GM20000 (cell line): ENCODE measurements at regions not wholly inside any gene's neighbourhood (a gene's known extent, or its start where the extent isn't known, plus 50 kb on each side); places are given as distances from the start of the nearest gene placed in this dataset.

ENCODE experiments used
- DNase-seq: peaks from one replicate; pipeline ENCODE4 v3.0.0; 2012; ENCODE audit warnings: low spot score
- TF ChIP-seq, protein P1 (sequence below): IDR thresholded peaks from 2 replicates; pipeline ENCODE4 v1.5.1; 2012; ENCODE audit warnings: mild to moderate bottlenecking, control low read depth; ENCODE audit errors: extremely low read depth, missing control alignments

DNA sequence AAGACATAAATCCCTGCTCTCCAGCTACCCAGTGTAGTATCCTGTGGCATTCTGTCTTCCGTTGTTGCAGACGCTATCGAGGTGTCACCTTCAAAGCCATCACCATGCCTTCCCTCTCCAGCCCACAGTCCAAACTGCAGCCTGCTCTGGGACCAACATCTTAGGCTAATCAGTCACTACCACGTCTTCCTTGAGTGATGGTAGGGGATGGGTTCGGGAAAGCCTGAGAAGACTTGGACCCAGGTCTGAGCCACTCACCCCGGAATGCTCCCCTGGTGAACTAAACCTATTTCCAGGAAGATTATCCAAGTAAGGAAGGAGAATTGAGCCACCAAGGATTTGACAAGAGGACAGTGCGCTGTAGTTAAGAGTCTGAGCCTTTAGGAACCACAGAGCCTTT, 52.9 kb upstream of the IRX1 start:
- no peak for DNase-seq
- TF ChIP-seq, protein P1, sequence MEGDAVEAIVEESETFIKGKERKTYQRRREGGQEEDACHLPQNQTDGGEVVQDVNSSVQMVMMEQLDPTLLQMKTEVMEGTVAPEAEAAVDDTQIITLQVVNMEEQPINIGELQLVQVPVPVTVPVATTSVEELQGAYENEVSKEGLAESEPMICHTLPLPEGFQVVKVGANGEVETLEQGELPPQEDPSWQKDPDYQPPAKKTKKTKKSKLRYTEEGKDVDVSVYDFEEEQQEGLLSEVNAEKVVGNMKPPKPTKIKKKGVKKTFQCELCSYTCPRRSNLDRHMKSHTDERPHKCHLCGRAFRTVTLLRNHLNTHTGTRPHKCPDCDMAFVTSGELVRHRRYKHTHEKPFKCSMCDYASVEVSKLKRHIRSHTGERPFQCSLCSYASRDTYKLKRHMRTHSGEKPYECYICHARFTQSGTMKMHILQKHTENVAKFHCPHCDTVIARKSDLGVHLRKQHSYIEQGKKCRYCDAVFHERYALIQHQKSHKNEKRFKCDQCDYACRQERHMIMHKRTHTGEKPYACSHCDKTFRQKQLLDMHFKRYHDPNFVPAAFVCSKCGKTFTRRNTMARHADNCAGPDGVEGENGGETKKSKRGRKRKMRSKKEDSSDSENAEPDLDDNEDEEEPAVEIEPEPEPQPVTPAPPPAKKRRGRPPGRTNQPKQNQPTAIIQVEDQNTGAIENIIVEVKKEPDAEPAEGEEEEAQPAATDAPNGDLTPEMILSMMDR, result no peak

DNA sequence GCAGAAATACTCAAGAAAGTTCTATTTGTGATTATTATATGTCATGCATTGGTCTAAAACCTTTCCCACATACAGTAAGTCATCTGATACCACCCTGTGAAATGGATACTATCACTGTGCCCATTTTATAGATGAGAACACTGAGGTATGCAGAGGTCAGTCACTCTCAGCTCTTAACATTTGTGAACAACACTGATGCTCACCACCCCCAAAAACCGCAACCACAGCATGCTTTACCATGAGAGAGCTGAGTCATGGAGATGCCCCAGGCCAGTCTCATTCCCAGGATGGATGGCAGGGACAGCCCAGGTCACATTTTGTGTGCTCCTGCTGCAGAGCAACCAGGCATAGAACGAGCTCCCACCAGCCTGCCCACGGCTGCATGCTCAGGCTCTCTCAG, 53.5 kb upstream of the IRX1 start:
- TF ChIP-seq, protein P1, result no peak
- DNase-seq, result no peak

DNA sequence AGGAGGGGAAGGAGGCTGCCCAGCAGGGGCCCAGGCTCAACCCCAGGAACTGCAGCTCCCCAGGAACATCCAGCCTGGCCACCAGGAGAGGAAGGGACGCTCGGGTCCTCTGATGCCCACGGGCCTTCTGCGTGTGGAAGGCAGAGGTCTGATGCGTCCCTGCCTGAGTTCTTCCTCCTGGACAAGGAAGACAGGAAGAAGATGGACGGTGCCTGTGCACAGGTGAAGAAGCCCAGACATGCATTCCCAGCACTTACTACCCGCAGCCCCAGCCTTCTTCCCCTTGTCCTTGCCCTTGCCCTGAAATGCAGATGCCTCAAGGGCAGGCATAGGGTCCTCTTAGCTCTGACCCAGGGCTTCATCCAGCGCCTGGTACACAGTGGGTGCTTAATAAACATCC, 56.7 kb upstream of the IRX1 start:
- no peak for DNase-seq
- TF ChIP-seq, protein P1, result no peak

DNA sequence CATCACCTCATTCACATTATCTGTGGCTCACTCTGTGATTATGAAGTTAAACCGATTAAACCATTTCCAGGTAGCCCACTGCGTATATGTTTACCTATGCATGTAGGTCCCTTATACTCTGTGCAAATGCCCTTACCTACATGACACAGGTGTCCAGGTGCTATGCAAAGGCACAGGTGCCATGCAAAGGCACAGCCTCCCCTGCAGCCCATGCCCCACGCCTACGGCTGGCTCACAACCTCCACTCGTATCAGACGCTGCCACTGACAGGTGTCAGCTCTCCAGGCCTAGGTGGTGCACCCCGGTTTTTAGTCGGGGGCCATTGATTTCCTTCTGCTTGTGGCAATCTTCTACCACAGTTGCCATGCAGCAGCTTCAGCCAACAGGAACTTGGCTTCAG, 57.7 kb upstream of the IRX1 start:
- TF ChIP-seq, protein P1, result no peak
- DNase-seq, result no peak

DNA sequence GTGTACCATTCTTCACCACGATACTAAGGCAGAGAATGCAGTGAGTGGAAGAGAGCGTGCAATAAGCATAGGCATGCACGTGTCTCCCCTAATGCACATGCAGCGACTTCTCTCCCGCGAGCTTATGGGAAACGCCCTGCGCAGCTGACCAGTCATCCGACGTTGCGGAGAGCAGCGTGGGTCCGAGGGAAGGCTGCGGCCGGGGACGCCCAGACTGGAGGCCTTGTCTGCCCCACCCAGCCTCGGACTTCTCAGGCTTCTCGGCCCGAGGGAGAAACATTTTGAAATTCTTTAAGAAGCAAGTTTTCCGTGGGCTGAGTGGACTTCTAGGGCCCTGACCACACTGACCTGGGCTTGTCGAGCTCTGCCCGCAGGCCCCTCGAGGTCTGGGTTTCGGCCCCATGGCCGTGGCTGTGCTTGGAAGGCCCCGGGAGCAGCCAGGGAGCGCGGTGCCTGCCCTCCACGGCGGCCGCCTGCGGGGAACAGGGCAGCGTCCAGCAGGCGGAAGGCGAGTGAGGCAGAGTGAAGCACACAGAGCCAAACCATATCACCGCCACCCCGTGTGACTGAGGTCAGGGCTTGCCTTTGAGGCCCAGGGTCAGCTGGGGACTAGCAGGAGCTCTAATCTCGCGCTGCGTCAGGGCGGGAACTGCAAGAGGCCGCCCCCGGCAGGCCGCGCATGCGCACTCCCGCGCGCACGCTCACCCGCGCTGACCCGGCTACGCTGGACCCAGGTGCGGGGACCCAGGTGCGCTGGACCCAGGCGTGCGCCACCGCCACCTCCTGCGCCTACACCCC, 60.0 kb upstream of the IRX1 start:
- TF ChIP-seq, protein P1, result no peak
- no peak for DNase-seq

DNA sequence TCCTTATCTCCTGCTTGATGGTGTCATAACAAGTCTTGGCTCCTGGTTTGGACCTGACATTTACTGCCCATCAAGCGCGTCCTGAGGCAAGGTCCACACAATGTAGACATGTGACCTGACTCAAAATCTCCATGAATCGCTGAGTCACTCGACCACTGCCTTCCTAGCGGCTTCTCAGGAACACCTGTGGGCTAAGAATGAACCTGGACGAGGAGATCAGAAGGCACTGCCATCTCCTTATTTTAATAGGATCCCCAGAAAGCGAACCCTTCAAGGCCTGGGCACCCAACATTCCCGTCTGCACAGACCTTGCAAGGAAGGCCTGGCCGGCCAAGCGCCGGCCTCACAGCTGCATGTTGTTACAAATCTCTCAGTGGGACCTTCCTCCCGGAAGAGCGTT, 60.6 kb upstream of the IRX1 start:
- no peak for DNase-seq

DNA sequence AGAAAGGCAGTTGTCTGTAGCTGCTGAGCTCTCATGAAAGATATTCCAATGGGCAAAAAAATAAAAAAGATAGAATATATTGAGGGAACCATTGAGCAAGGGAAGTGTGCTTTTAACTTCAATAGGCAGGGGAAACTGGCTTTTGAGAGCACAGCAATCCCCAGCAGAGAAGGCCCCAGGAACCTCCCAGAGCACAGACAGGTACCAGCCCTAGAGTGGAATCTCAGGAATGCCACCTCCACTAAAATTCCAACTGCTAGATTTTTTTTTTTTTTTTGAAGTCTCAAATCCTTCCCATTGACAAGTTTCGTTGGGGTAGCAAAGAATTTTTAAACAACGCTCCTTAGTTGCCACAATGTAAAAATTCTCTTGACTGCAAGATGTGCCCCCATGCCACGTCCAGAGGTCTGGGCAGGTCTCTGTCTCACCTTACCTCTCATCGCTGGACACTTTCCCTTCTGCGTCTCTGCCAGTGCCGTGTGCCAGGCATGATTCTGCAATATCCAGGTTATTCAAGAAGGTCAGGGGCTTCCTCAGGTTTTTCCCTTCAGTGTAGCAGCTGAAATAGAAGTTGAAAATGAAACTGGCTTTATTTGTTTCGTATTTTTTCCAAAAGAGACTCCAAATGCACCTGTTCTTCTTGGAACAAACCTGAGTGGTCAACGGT, 64.2 kb upstream of the IRX1 start:
- TF ChIP-seq, protein P1, result no peak
- DNase-seq, result no peak

More for the DNA sequence above, 60.6 kb upstream of the IRX1 start:
- TF ChIP-seq, protein P1, result no peak
